GM18868 (cell line): ENCODE measurements at regions not wholly inside any gene's neighbourhood (a gene's known extent, or its start where the extent isn't known, plus 50 kb on each side); places are given as distances from the start of the nearest gene placed in this dataset.
A peak's percentile ranks its signal among the peaks of the same experiment; 100 is the strongest.
"Not testable (repeated sequence)": the region's sequence is repeated elsewhere in the genome, so short reads cannot be mapped to it uniquely, and the experiment has no call there.

Experiments used
- ATAC-seq: cut with Tn5 transposase; IDR thresholded peaks from one replicate; pipeline ENCODE4 v1.9.1; 2021; ENCODE audit warnings: mild to moderate bottlenecking, moderate library complexity; ENCODE audit not compliant: unreplicated experiment

- ATAC-seq, result peak; percentile 65
These were observed 88.7 kb upstream of the TNIK start for GRCh38 chr3:171548917-171549316.

GRCh38 chr3:171543759-171544300, 83.6 kb upstream of the TNIK start:
- no peak for ATAC-seq

GRCh38 chr3:171542976-171543375, 82.8 kb upstream of the TNIK start:
- no peak for ATAC-seq

- ATAC-seq, result no peak
These were observed 81.4 kb upstream of the TNIK start for GRCh38 chr3:171541647-171542046.

- no peak for ATAC-seq
These were observed 81.0 kb upstream of the TNIK start for GRCh38 chr3:171541181-171541580.

GRCh38 chr3:171535799-171536198, 75.6 kb upstream of the TNIK start:
- ATAC-seq, result no peak

- ATAC-seq, result no peak
These were observed 74.9 kb upstream of the TNIK start for GRCh38 chr3:171535133-171535532.

GRCh38 chr3:171533702-171534101, 73.5 kb upstream of the TNIK start:
- no peak for ATAC-seq

GRCh38 chr3:171532294-171532693, 72.1 kb upstream of the TNIK start:
- ATAC-seq, result no peak

- no peak for ATAC-seq
These were observed 71.5 kb upstream of the TNIK start for GRCh38 chr3:171531716-171532115.

GRCh38 chr3:171528102-171528501, 67.9 kb upstream of the TNIK start:
- ATAC-seq, result no peak

GRCh38 chr3:171526869-171527268, 66.7 kb upstream of the TNIK start:
- no peak for ATAC-seq

- ATAC-seq, result no peak
These were observed 65.9 kb upstream of the TNIK start for GRCh38 chr3:171526146-171526545.

GRCh38 chr3:171525437-171525836, 65.2 kb upstream of the TNIK start:
- no peak for ATAC-seq

GRCh38 chr3:171524921-171525310, 64.7 kb upstream of the TNIK start:
- no peak for ATAC-seq

- no peak for ATAC-seq
These were observed 62.4 kb upstream of the TNIK start for GRCh38 chr3:171522651-171523050.

- not testable (repeated sequence) for ATAC-seq
These were observed 59.2 kb upstream of the TNIK start for GRCh38 chr3:171519423-171519822.

- ATAC-seq, result no peak
These were observed 56.6 kb upstream of the TNIK start for GRCh38 chr3:171516765-171517164.

GRCh38 chr3:171514466-171514865, 54.3 kb upstream of the TNIK start:
- ATAC-seq, result no peak

GRCh38 chr3:171511450-171511849, 51.2 kb upstream of the TNIK start:
- no peak for ATAC-seq
